HEK293 (cell line): ENCODE measurements at regions not wholly inside any gene's neighbourhood (a gene's known extent, or its start where the extent isn't known, plus 50 kb on each side); places are given as distances from the start of the nearest gene placed in this dataset.

ENCODE experiments used
- CTCF ChIA-PET: fragments of 350-600 bp; formaldehyde crosslinking; extraction: SDS; loops from one replicate; lab custom pipeline; 2021; ENCODE audit warnings: antibody characterized with exemption; lab: Yijun Ruan, JAX
- POLR2A ChIA-PET: fragments of 300-600 bp; formaldehyde crosslinking; extraction: SDS; loops from one replicate; lab custom pipeline; 2020; ENCODE audit warnings: antibody characterized with exemption, inconsistent platforms; lab: Yijun Ruan, JAX
- H3K27ac ChIP-seq: fragments of 200-500 bp; sonication (Bioruptor generic); 2 replicates; pipeline ENCODE4 v1.5.1; 2014; ENCODE audit warnings: low read depth, low read length, control low read depth, inconsistent platforms; ENCODE audit errors: extremely low read depth
- H3K36me3 ChIP-seq, 2 experiments: fragments of 200-500 bp in 1 of 2; sonication (Bioruptor generic) in 1 of 2; 1 replicate in 1 of 2; 2 replicates in 1 of 2; pipeline ENCODE4 v1.5.1; 2014 to 2017; ENCODE audit warnings: inconsistent platforms in 2 of 2, low read length in 2 of 2; ENCODE audit not compliant: control insufficient read depth in 2 of 2, insufficient read depth in 1 of 2
- H3K4me1 ChIP-seq: fragments of 200-500 bp; sonication (Bioruptor generic); 2 replicates; pipeline ENCODE4 v1.5.1; 2014; ENCODE audit warnings: mild to moderate bottlenecking, low read length, inconsistent platforms; ENCODE audit not compliant: control insufficient read depth, insufficient read depth
- H3K4me3 ChIP-seq: 2 replicates; pipeline ENCODE4 v1.5.1; 2011; ENCODE audit warnings: low read depth, mild to moderate bottlenecking, control low read depth, low read length, moderate library complexity
- H3K9me3 ChIP-seq: fragments of 200-500 bp; sonication (Bioruptor generic); 2 replicates; pipeline ENCODE4 v1.5.1; 2014; ENCODE audit warnings: low read depth, low read length, inconsistent platforms; ENCODE audit not compliant: control insufficient read depth, insufficient read depth
- BCL6B ChIP-seq: fragments of 450-650 bp; formaldehyde crosslinking; IDR thresholded peaks from 2 replicates; pipeline ENCODE4 v1.5.1; 2017; ENCODE audit warnings: missing biosample characterization, missing genetic modification characterization
- GFI1B ChIP-seq: fragments of 450-650 bp; formaldehyde crosslinking; IDR thresholded peaks from 2 replicates; pipeline ENCODE4 v1.5.1; 2016; ENCODE audit warnings: missing biosample characterization, missing genetic modification characterization
- REPIN1 ChIP-seq: fragments of 450-650 bp; formaldehyde crosslinking; IDR thresholded peaks from 2 replicates; pipeline ENCODE4 v1.5.1; 2017; ENCODE audit warnings: missing biosample characterization, missing genetic modification characterization, low read depth
- YY1 ChIP-seq: fragments of 450-650 bp; formaldehyde crosslinking; IDR thresholded peaks from 2 replicates; pipeline ENCODE4 v1.5.1; 2018; ENCODE audit warnings: missing biosample characterization, missing genetic modification characterization
- ZBTB21 ChIP-seq: fragments of 450-650 bp; formaldehyde crosslinking; IDR thresholded peaks from 2 replicates; pipeline ENCODE4 v1.5.1; 2017; ENCODE audit warnings: missing biosample characterization, missing genetic modification characterization
- ZBTB8A ChIP-seq: fragments of 450-650 bp; formaldehyde crosslinking; IDR thresholded peaks from 2 replicates; pipeline ENCODE4 v1.5.1; 2016; ENCODE audit warnings: missing biosample characterization, missing genetic modification characterization
- ZEB2 ChIP-seq: fragments of 450-650 bp; formaldehyde crosslinking; IDR thresholded peaks from 2 replicates; pipeline ENCODE4 v1.5.1; 2016; ENCODE audit warnings: missing biosample characterization, missing genetic modification characterization
- ZNF610 ChIP-seq: fragments of 450-650 bp; formaldehyde crosslinking; IDR thresholded peaks from 2 replicates; pipeline ENCODE4 v1.5.1; 2016; ENCODE audit warnings: missing biosample characterization, missing genetic modification characterization, borderline replicate concordance
- ZNF624 ChIP-seq: fragments of 450-650 bp; formaldehyde crosslinking; IDR thresholded peaks from 2 replicates; pipeline ENCODE4 v1.5.1; 2017; ENCODE audit warnings: missing biosample characterization, missing genetic modification characterization
- ZNF692 ChIP-seq: fragments of 450-650 bp; formaldehyde crosslinking; IDR thresholded peaks from 2 replicates; pipeline ENCODE4 v1.5.1; 2016; ENCODE audit warnings: missing biosample characterization, missing genetic modification characterization
- ZNF704 ChIP-seq: fragments of 450-650 bp; formaldehyde crosslinking; IDR thresholded peaks from 2 replicates; pipeline ENCODE4 v1.5.1; 2016; ENCODE audit warnings: missing biosample characterization, missing genetic modification characterization
- ZNF785 ChIP-seq: fragments of 450-650 bp; formaldehyde crosslinking; IDR thresholded peaks from 2 replicates; pipeline ENCODE4 v1.5.1; 2016; ENCODE audit warnings: missing biosample characterization, missing genetic modification characterization
- TF ChIP-seq, protein P1 (sequence below): IDR thresholded peaks from 2 replicates; pipeline ENCODE4 v1.6.1; 2011; ENCODE audit warnings: mild to moderate bottlenecking, low read depth, low read length, borderline replicate concordance
- TF ChIP-seq, protein P2 (sequence below): sonication (generic); formaldehyde crosslinking; IDR thresholded peaks from 2 replicates; pipeline ENCODE4 v1.8.1; 2022; ENCODE audit warnings: mild to moderate bottlenecking, moderate library complexity, missing genetic modification reagents
- TF ChIP-seq, protein P3 (sequence below): fragments of 450-650 bp; formaldehyde crosslinking; IDR thresholded peaks from 2 replicates; pipeline ENCODE4 v1.5.1; 2016; ENCODE audit warnings: missing biosample characterization, missing genetic modification characterization
- TF ChIP-seq, protein P4 (sequence below): fragments of 450-650 bp; formaldehyde crosslinking; conservative IDR thresholded peaks from 2 replicates; pipeline ENCODE4 v1.5.1; 2016; ENCODE audit warnings: low read depth, missing biosample characterization, missing genetic modification characterization

- H3K36me3 ChIP-seq: no peaks in the 10 kb centered on the region
- TF ChIP-seq ZBTB8A (tag by site-specific recombination) (no peak), ZNF610 (tag by site-specific recombination) (no peak), ZEB2 (tag by site-specific recombination) (no peak), GFI1B (tag by site-specific recombination) (no peak), ZNF704 (no peak), ZNF624 (tag by site-specific recombination) (no peak), ZBTB21 (tag by site-specific recombination) (no peak), YY1 (tag by site-specific recombination) (no peak), ZNF692 (tag by site-specific recombination) (no peak), REPIN1 (tag by site-specific recombination) (no peak), BCL6B (tag by site-specific recombination) (no peak), ZNF785 (tag by site-specific recombination) (no peak)
- TF ChIP-seq, protein P1, sequence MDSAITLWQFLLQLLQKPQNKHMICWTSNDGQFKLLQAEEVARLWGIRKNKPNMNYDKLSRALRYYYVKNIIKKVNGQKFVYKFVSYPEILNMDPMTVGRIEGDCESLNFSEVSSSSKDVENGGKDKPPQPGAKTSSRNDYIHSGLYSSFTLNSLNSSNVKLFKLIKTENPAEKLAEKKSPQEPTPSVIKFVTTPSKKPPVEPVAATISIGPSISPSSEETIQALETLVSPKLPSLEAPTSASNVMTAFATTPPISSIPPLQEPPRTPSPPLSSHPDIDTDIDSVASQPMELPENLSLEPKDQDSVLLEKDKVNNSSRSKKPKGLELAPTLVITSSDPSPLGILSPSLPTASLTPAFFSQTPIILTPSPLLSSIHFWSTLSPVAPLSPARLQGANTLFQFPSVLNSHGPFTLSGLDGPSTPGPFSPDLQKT: no peak
- TF ChIP-seq, protein P2, sequence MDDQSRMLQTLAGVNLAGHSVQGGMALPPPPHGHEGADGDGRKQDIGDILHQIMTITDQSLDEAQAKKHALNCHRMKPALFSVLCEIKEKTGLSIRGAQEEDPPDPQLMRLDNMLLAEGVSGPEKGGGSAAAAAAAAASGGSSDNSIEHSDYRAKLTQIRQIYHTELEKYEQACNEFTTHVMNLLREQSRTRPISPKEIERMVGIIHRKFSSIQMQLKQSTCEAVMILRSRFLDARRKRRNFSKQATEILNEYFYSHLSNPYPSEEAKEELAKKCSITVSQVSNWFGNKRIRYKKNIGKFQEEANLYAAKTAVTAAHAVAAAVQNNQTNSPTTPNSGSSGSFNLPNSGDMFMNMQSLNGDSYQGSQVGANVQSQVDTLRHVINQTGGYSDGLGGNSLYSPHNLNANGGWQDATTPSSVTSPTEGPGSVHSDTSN: no peak
- TF ChIP-seq, protein P3, sequence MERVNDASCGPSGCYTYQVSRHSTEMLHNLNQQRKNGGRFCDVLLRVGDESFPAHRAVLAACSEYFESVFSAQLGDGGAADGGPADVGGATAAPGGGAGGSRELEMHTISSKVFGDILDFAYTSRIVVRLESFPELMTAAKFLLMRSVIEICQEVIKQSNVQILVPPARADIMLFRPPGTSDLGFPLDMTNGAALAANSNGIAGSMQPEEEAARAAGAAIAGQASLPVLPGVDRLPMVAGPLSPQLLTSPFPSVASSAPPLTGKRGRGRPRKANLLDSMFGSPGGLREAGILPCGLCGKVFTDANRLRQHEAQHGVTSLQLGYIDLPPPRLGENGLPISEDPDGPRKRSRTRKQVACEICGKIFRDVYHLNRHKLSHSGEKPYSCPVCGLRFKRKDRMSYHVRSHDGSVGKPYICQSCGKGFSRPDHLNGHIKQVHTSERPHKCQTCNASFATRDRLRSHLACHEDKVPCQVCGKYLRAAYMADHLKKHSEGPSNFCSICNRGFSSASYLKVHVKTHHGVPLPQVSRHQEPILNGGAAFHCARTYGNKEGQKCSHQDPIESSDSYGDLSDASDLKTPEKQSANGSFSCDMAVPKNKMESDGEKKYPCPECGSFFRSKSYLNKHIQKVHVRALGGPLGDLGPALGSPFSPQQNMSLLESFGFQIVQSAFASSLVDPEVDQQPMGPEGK: no peak
- TF ChIP-seq, protein P4, sequence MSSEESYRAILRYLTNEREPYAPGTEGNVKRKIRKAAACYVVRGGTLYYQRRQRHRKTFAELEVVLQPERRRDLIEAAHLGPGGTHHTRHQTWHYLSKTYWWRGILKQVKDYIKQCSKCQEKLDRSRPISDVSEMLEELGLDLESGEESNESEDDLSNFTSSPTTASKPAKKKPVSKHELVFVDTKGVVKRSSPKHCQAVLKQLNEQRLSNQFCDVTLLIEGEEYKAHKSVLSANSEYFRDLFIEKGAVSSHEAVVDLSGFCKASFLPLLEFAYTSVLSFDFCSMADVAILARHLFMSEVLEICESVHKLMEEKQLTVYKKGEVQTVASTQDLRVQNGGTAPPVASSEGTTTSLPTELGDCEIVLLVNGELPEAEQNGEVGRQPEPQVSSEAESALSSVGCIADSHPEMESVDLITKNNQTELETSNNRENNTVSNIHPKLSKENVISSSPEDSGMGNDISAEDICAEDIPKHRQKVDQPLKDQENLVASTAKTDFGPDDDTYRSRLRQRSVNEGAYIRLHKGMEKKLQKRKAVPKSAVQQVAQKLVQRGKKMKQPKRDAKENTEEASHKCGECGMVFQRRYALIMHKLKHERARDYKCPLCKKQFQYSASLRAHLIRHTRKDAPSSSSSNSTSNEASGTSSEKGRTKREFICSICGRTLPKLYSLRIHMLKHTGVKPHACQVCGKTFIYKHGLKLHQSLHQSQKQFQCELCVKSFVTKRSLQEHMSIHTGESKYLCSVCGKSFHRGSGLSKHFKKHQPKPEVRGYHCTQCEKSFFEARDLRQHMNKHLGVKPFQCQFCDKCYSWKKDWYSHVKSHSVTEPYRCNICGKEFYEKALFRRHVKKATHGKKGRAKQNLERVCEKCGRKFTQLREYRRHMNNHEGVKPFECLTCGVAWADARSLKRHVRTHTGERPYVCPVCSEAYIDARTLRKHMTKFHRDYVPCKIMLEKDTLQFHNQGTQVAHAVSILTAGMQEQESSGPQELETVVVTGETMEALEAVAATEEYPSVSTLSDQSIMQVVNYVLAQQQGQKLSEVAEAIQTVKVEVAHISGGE (tag by site-specific recombination): no peak
- H3K4me1 ChIP-seq: no peaks in the 10 kb centered on the region
- H3K27ac ChIP-seq: no peak overlapping the region
- CTCF ChIA-PET: no interaction called here
- no peaks in the 10 kb centered on the region for H3K9me3 ChIP-seq
- H3K4me3 ChIP-seq: no peak overlapping the region
- POLR2A ChIA-PET: no interaction called here
Observed at GRCh38 chr5:2464141-2464540, 287.3 kb downstream of the IRX2 start.
